Panc1 (cell line): ENCODE measurements at regions not wholly inside any gene's neighbourhood (a gene's known extent, or its start where the extent isn't known, plus 50 kb on each side); places are given as distances from the start of the nearest gene placed in this dataset.

Experiments
- POLR2AphosphoS5 ChIP-seq: IDR thresholded peaks from 2 replicates; pipeline ENCODE4 v1.6.1; 2012; ENCODE audit warnings: mild to moderate bottlenecking, low read depth, low read length, moderate library complexity
- TF ChIP-seq, protein P1 (sequence below): fragments of 450-650 bp; IDR thresholded peaks from 2 replicates; pipeline ENCODE4 v1.5.1; 2017; ENCODE audit warnings: mild to moderate bottlenecking
- TF ChIP-seq, protein P2 (sequence below), 2 experiments: IDR thresholded peaks; 2 replicates each; pipeline ENCODE4 v1.6.1; 2011 to 2012; ENCODE audit warnings: low read depth in 2 of 2, control low read depth in 1 of 2, low read length in 1 of 2, mild to moderate bottlenecking in 1 of 2, moderate library complexity in 1 of 2; ENCODE audit not compliant: insufficient read depth in 1 of 2

- TF ChIP-seq, protein P1, sequence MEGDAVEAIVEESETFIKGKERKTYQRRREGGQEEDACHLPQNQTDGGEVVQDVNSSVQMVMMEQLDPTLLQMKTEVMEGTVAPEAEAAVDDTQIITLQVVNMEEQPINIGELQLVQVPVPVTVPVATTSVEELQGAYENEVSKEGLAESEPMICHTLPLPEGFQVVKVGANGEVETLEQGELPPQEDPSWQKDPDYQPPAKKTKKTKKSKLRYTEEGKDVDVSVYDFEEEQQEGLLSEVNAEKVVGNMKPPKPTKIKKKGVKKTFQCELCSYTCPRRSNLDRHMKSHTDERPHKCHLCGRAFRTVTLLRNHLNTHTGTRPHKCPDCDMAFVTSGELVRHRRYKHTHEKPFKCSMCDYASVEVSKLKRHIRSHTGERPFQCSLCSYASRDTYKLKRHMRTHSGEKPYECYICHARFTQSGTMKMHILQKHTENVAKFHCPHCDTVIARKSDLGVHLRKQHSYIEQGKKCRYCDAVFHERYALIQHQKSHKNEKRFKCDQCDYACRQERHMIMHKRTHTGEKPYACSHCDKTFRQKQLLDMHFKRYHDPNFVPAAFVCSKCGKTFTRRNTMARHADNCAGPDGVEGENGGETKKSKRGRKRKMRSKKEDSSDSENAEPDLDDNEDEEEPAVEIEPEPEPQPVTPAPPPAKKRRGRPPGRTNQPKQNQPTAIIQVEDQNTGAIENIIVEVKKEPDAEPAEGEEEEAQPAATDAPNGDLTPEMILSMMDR: no peak
- no peak for TF ChIP-seq POLR2AphosphoS5
- TF ChIP-seq, protein P2, sequence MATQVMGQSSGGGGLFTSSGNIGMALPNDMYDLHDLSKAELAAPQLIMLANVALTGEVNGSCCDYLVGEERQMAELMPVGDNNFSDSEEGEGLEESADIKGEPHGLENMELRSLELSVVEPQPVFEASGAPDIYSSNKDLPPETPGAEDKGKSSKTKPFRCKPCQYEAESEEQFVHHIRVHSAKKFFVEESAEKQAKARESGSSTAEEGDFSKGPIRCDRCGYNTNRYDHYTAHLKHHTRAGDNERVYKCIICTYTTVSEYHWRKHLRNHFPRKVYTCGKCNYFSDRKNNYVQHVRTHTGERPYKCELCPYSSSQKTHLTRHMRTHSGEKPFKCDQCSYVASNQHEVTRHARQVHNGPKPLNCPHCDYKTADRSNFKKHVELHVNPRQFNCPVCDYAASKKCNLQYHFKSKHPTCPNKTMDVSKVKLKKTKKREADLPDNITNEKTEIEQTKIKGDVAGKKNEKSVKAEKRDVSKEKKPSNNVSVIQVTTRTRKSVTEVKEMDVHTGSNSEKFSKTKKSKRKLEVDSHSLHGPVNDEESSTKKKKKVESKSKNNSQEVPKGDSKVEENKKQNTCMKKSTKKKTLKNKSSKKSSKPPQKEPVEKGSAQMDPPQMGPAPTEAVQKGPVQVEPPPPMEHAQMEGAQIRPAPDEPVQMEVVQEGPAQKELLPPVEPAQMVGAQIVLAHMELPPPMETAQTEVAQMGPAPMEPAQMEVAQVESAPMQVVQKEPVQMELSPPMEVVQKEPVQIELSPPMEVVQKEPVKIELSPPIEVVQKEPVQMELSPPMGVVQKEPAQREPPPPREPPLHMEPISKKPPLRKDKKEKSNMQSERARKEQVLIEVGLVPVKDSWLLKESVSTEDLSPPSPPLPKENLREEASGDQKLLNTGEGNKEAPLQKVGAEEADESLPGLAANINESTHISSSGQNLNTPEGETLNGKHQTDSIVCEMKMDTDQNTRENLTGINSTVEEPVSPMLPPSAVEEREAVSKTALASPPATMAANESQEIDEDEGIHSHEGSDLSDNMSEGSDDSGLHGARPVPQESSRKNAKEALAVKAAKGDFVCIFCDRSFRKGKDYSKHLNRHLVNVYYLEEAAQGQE (IDR thresholded peaks at IDR 0.05; ENCODE audit: insufficient read depth in 1 of 2, low read depth in 2 of 2, low read length in 1 of 2): no peak
Measured at GRCh38 chr3:65172209-65172608, 484.4 kb upstream of the ADAMTS9 start.
